ENCODE measurements at regions not wholly inside any gene's neighbourhood (a gene's known extent, or its start where the extent isn't known, plus 50 kb on each side); places are given as distances from the start of the nearest gene placed in this dataset.

DNA sequence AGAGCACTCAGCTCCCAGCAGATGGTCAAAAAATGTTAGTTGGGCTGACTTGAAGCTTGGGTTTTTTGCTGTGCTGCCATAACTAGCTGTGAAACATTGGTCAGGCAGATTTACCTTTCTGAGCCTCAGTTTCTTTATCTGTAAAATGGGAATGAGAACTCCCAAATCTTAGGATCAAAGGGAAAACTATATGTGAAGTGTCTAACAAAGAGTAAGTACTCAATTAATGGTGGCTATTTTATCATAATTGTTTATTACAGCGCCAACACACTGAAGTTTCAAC, 164.2 kb upstream of the POU3F1 start:
- intact Hi-C loops (cut with DNase I): no loop called here
- H3K36me3 ChIP-seq: no peaks in the 10 kb centered on the region
- no peaks in the 10 kb centered on the region for H3K9me3 ChIP-seq
- H3K27ac ChIP-seq: no peak overlapping the region
- 93 to 100% methylated on average over 1 of the region's 1 CpG for WGBS, 2 donors
- TF ChIP-seq POLR2A (IDR thresholded peaks at IDR 0.05): no peak
- TF ChIP-seq, protein P1, sequence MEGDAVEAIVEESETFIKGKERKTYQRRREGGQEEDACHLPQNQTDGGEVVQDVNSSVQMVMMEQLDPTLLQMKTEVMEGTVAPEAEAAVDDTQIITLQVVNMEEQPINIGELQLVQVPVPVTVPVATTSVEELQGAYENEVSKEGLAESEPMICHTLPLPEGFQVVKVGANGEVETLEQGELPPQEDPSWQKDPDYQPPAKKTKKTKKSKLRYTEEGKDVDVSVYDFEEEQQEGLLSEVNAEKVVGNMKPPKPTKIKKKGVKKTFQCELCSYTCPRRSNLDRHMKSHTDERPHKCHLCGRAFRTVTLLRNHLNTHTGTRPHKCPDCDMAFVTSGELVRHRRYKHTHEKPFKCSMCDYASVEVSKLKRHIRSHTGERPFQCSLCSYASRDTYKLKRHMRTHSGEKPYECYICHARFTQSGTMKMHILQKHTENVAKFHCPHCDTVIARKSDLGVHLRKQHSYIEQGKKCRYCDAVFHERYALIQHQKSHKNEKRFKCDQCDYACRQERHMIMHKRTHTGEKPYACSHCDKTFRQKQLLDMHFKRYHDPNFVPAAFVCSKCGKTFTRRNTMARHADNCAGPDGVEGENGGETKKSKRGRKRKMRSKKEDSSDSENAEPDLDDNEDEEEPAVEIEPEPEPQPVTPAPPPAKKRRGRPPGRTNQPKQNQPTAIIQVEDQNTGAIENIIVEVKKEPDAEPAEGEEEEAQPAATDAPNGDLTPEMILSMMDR (IDR thresholded peaks at IDR 0.05): no peak
- peaks cover 0 to 14% (median 0%) of the 10 kb centered on the region in 4 donors for H3K27me3 ChIP-seq
- H3K4me3 ChIP-seq: no peak overlapping the region
- no peaks in the 10 kb centered on the region for H3K4me1 ChIP-seq
- DNase-seq: no peak

DNA sequence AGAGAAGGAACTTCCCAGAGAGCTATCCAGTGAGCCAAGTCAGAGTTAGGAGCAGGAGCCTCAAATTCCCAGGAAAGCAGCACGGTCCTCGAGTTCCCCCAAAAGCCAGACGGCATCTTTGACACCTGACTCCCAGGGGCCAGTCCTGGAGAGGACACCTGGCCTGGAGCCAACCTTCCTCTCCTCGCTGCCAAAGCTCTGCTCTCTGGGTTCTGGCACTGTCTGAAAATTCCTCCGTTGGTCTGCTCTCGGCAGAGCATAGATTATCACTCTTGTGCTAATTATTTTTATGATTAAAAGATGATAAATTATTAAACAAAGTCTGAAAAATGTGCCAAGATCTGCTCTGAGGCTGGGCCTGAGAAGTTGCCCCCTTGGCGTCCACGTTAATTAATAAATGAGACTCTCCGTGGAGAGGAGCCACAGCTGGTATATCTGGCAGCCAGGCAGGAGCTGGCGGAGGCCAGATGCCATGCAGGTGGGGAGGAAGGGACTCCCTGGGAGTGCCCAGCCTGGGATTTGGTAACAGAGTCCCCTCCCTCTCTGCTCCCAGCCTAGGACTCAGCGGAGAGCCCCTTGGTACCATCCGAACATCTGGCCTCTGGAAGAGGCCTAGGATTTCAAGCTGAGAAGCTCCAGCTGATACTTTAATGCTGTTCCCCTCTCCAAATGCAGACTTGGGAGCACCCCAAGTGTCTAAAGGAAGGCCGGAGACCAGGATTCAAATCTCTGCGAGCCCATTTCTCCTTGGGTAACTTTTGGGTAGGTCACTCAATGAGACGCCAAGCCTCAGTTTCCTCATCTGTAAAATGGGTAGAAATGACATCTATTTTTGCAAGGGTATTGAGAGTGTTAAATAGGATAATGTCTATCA, 163.7 kb upstream of the POU3F1 start:
- intact Hi-C loops (cut with DNase I): no loop called here
- WGBS, 2 donors: 49 to 59% methylated on average over 11 to 12 of the region's 15 CpGs
- Histone ChIP-seq H3K27ac (no peak overlapping the region), H3K9me3 (no peaks in the 10 kb centered on the region), H3K36me3 (no peaks in the 10 kb centered on the region), H3K4me1 (no peaks in the 10 kb centered on the region), H3K27me3 (peaks cover 0 to 12% (median 0%) of the 10 kb centered on the region in 4 donors), H3K4me3 (no peak overlapping the region)
- no peak for DNase-seq
- TF ChIP-seq, protein P1 (IDR thresholded peaks at IDR 0.05): no peak
- TF ChIP-seq POLR2A (IDR thresholded peaks at IDR 0.05): no peak

DNA sequence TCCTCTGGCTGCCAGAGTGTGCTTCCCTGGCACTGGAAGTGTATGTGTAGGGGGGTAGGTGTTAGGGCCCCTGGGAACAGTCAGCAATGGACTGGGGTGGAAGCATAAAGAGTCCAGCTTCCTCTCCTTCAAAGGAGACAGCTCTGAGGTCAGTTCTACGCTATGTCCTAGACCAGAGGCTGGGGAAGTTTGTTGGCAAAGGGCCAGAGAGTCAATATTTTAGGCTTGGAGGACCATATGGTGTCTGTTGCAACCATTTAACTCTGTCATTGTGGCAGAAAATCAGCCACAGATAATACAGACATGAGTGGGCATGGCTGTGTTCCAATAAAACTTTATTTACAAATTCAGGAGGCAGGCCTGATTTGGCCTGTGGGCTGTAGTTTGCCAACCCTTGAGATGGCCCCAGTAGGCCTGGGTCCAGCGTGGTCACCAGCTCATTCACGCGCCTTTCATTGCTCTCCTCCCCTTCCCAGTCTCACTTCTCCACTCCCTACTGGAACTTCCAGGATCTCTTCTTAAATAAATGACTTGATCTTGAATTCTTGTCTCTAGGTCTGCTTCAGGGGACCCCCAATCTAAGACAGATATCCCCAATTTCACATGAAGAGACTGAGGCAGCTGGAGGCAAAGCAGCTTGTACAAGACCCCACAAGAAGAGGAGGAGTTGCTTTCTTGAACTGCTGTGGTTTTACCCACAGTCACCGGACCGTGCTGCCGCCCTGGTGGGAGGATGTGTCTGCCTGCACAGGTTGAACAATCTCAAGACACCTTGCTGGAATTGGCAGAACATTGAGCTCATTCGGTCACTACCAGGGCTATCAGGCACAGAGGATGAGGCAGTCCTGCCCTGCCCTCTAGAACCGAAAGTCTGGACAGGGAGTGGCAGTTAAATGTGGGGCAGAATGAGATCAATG, 162.4 kb upstream of the POU3F1 start:
- intact Hi-C loops (cut with DNase I): no loop called here
- WGBS, 2 donors: 75 to 91% methylated on average over 7 of the region's 9 CpGs
- no peaks in the 10 kb centered on the region for H3K9me3 ChIP-seq
- H3K4me1 ChIP-seq: no peaks in the 10 kb centered on the region
- TF ChIP-seq POLR2A (IDR thresholded peaks at IDR 0.05): no peak
- TF ChIP-seq, protein P1 (IDR thresholded peaks at IDR 0.05): no peak
- no peaks in the 10 kb centered on the region for H3K36me3 ChIP-seq
- no peak overlapping the region for H3K27ac ChIP-seq
- no peak for DNase-seq
- H3K4me3 ChIP-seq: no peak overlapping the region
- peaks cover 0 to 9% (median 0%) of the 10 kb centered on the region in 4 donors for H3K27me3 ChIP-seq

DNA sequence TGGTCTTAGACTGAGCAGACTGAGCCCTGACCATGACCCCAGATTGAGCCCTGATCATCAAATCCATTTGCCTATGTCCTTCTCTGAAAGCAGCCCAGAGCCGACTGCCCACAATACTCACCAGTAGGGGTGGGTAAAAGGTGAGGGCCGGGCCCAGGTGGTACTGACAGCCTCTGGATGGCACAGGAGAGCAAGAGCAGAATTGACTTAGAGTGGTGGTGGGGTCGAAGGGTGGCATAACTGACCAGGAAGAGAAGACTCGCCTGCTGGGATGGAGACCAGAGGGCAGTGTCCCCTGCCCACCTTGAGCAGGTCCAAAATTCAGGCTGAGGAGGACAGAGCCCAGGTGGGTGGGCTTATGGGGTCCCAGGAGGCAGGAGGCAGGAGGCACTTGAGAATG, 161.3 kb upstream of the POU3F1 start:
- Histone ChIP-seq H3K4me3 (no peak overlapping the region), H3K27me3 (peaks cover 0 to 2% (median 0%) of the 10 kb centered on the region in 4 donors), H3K27ac (no peak overlapping the region), H3K4me1 (no peaks in the 10 kb centered on the region), H3K36me3 (no peaks in the 10 kb centered on the region), H3K9me3 (no peaks in the 10 kb centered on the region)
- DNase-seq: no peak
- intact Hi-C loops (cut with DNase I): no loop called here
- TF ChIP-seq, protein P1 (IDR thresholded peaks at IDR 0.05): no peak
- TF ChIP-seq POLR2A (IDR thresholded peaks at IDR 0.05): no peak
- WGBS, 2 donors: 71 to 73% methylated on average over 1 to 4 of the region's 4 CpGs

DNA sequence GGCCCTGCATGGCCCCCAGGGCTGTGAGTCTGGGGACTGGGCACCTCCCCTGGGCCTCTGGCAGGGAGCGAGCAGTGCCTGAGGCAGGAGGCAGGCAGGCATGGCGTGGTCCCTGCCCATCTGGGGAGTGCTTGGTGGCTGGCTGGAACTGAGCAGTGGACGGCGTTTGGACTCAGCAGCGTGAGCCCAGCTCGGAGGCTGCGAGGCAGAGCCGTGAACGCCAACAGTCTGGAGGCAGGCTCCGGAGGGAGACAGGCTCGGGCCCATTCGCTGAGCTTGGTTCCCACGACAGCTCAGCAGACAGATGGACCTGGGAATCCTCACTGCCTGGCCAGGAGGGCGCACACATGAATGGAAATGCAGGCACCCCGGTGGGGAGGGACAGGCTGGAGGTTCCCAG, 160.7 kb upstream of the POU3F1 start:
- Histone ChIP-seq H3K9me3 (no peaks in the 10 kb centered on the region), H3K27ac (no peak overlapping the region), H3K36me3 (no peaks in the 10 kb centered on the region), H3K27me3 (peaks cover 0 to 6% (median 0%) of the 10 kb centered on the region in 4 donors), H3K4me3 (no peak overlapping the region), H3K4me1 (no peaks in the 10 kb centered on the region)
- no peak for DNase-seq
- intact Hi-C loops (cut with DNase I): no loop called here
- TF ChIP-seq, protein P1 (IDR thresholded peaks at IDR 0.05): no peak
- no peak for TF ChIP-seq POLR2A (IDR thresholded peaks at IDR 0.05)
- WGBS, 2 donors: 90% methylated on average over 12 of the region's 15 CpGs; no CpG with 5 or more reads in 1 of the 2 donors
